Liver (tissue), 8 donors: ENCODE measurements at regions not wholly inside any gene's neighbourhood (a gene's known extent, or its start where the extent isn't known, plus 50 kb on each side); places are given as distances from the start of the nearest gene placed in this dataset.
"Not testable (repeated sequence)": the region's sequence is repeated elsewhere in the genome, so short reads cannot be mapped to it uniquely, and the experiment has no call there.

Experiments
- DNase-seq: peaks from one replicate; pipeline ENCODE4 v3.0.0-alpha.2; 2017; ENCODE audit warnings: low spot score
- H3K27ac ChIP-seq, 2 donors: one replicate each; pipeline ENCODE4 v1.7.0; 2013; ENCODE audit warnings: inconsistent platforms in 2 of 2, low read length in 2 of 2, control low read depth in 1 of 2, low read depth in 1 of 2, mild to moderate bottlenecking in 1 of 2
- H3K27me3 ChIP-seq, 4 donors: one replicate each; pipeline versions ENCODE4 v1.6.1 to v1.7.0; 2013; ENCODE audit warnings: low read length in 3 of 4, inconsistent platforms in 1 of 4, mild to moderate bottlenecking in 1 of 4, moderate library complexity in 1 of 4; ENCODE audit not compliant: control insufficient read depth in 4 of 4, insufficient read depth in 4 of 4
- H3K36me3 ChIP-seq, 4 donors: one replicate each; pipeline versions ENCODE4 v1.6.1 to v1.7.0; 2013; ENCODE audit warnings: low read length in 3 of 4, mild to moderate bottlenecking in 3 of 4, low read depth in 1 of 4, moderate library complexity in 1 of 4; ENCODE audit not compliant: control insufficient read depth in 4 of 4, insufficient read depth in 3 of 4
- H3K4me1 ChIP-seq, 4 donors: one replicate each; pipeline versions ENCODE4 v1.6.1 to v1.7.0; 2013; ENCODE audit warnings: low read length in 3 of 4, mild to moderate bottlenecking in 3 of 4, moderate library complexity in 1 of 4; ENCODE audit not compliant: control insufficient read depth in 4 of 4, insufficient read depth in 4 of 4
- H3K4me3 ChIP-seq, 3 donors: one replicate each; pipeline versions ENCODE4 v1.6.1 to v1.7.0; 2013; ENCODE audit warnings: low read length in 3 of 3, control low read depth in 1 of 3, low read depth in 1 of 3, mild to moderate bottlenecking in 1 of 3
- H3K9ac ChIP-seq, 2 donors: one replicate each; pipeline ENCODE4 v1.7.0; 2013; ENCODE audit warnings: low read length in 2 of 2, mild to moderate bottlenecking in 2 of 2, moderate library complexity in 2 of 2, control low read depth in 1 of 2, low read depth in 1 of 2
- H3K9me3 ChIP-seq, 4 donors: one replicate each; pipeline versions ENCODE4 v1.6.1 to v1.7.0; 2013; ENCODE audit warnings: low read length in 3 of 4; ENCODE audit not compliant: control insufficient read depth in 4 of 4
- CTCF ChIP-seq: fragments of 150-350 bp; IDR thresholded peaks from 2 replicates; pipeline ENCODE4 v1.5.1; 2017; ENCODE audit warnings: improper control_type of control experiment, low read depth, low read length; ENCODE audit not compliant: missing input control
- EGR1 ChIP-seq, 2 donors: IDR thresholded peaks; 2 replicates each; pipeline ENCODE4 v1.6.1; 2016 to 2018; ENCODE audit warnings: antibody characterized with exemption in 2 of 2, low read depth in 2 of 2
- FOXA1 ChIP-seq: IDR thresholded peaks from 2 replicates; pipeline ENCODE4 v1.6.1; 2016; ENCODE audit warnings: antibody characterized with exemption
- FOXA2 ChIP-seq: IDR thresholded peaks from 2 replicates; pipeline ENCODE4 v1.6.1; 2016; ENCODE audit warnings: antibody characterized with exemption
- GABPA ChIP-seq, 2 donors: IDR thresholded peaks in 1 of 2; conservative IDR thresholded peaks in 1 of 2; 2 replicates each; pipeline ENCODE4 v1.6.1; 2016; ENCODE audit warnings: antibody characterized with exemption in 2 of 2, mild to moderate bottlenecking in 1 of 2, moderate library complexity in 1 of 2
- HNF4A ChIP-seq, 2 donors: conservative IDR thresholded peaks; 2 replicates each; pipeline ENCODE4 v1.6.1; 2016; ENCODE audit warnings: antibody characterized with exemption in 2 of 2, mild to moderate bottlenecking in 2 of 2
- HNF4G ChIP-seq: IDR thresholded peaks from 2 replicates; pipeline ENCODE4 v1.6.1; 2016; ENCODE audit warnings: antibody characterized with exemption
- NR2F2 ChIP-seq: IDR thresholded peaks from 2 replicates; pipeline ENCODE4 v1.6.1; 2016; ENCODE audit warnings: antibody characterized with exemption
- RAD21 ChIP-seq, 2 donors: IDR thresholded peaks; 2 replicates each; pipeline ENCODE4 v1.6.1; 2016; ENCODE audit warnings: antibody characterized with exemption in 2 of 2, mild to moderate bottlenecking in 2 of 2
- REST ChIP-seq: IDR thresholded peaks from 2 replicates; pipeline ENCODE4 v1.6.1; 2016; ENCODE audit warnings: antibody characterized with exemption, mild to moderate bottlenecking
- RXRA ChIP-seq, 2 donors: IDR thresholded peaks; 2 replicates each; pipeline ENCODE4 v1.6.1; 2017 to 2018; ENCODE audit warnings: antibody characterized with exemption in 2 of 2, mild to moderate bottlenecking in 1 of 2
- SP1 ChIP-seq: IDR thresholded peaks from 2 replicates; pipeline ENCODE4 v1.6.1; 2018; ENCODE audit warnings: antibody characterized with exemption, mild to moderate bottlenecking
- TAF1 ChIP-seq: conservative IDR thresholded peaks from 2 replicates; pipeline ENCODE4 v1.6.1; 2016; ENCODE audit warnings: antibody characterized with exemption, mild to moderate bottlenecking
- YY1 ChIP-seq: IDR thresholded peaks from 2 replicates; pipeline ENCODE4 v1.6.1; 2016; ENCODE audit warnings: antibody characterized with exemption, mild to moderate bottlenecking
- WGBS: extraction: QIAGEN DNeasy Blood & Tissue Kit; methylation state at CpG from one replicate; pipeline ENCODE4 v1.1.7; 2013; 5-methylcytosine and 5-hydroxymethylcytosine counted together
- TF ChIP-seq, protein P1 (sequence below): IDR thresholded peaks from 2 replicates; pipeline ENCODE4 v1.6.1; 2016; ENCODE audit warnings: antibody characterized with exemption
- donor health status: healthy.
- donor health status: healthy.
- donor health status: healthy.
- donor health status: healthy.
- donor health status: healthy.

- H3K27me3 ChIP-seq = no peaks in the 10 kb centered on the region
- no peak overlapping the region for H3K9ac ChIP-seq
- H3K27ac ChIP-seq = no peak overlapping the region
- no peak for TF ChIP-seq YY1
- no peak for TF ChIP-seq RAD21 (IDR thresholded peaks at IDR 0.05)
- no peak for TF ChIP-seq TAF1
- TF ChIP-seq, protein P1, sequence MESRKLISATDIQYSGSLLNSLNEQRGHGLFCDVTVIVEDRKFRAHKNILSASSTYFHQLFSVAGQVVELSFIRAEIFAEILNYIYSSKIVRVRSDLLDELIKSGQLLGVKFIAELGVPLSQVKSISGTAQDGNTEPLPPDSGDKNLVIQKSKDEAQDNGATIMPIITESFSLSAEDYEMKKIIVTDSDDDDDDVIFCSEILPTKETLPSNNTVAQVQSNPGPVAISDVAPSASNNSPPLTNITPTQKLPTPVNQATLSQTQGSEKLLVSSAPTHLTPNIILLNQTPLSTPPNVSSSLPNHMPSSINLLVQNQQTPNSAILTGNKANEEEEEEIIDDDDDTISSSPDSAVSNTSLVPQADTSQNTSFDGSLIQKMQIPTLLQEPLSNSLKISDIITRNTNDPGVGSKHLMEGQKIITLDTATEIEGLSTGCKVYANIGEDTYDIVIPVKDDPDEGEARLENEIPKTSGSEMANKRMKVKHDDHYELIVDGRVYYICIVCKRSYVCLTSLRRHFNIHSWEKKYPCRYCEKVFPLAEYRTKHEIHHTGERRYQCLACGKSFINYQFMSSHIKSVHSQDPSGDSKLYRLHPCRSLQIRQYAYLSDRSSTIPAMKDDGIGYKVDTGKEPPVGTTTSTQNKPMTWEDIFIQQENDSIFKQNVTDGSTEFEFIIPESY = no peak
- TF ChIP-seq HNF4A (conservative IDR thresholded peaks at IDR 0.05) = no peak
- TF ChIP-seq RXRA (IDR thresholded peaks at IDR 0.05) = no peak
- TF ChIP-seq CTCF = no peak
- TF ChIP-seq GABPA (IDR thresholded peaks at IDR 0.05 in 1 of 2, conservative IDR thresholded peaks at IDR 0.05 in 1 of 2) = no peak
- no peak for TF ChIP-seq NR2F2
- no peak for TF ChIP-seq EGR1 (IDR thresholded peaks at IDR 0.05; ENCODE audit: low read depth in 2 of 2)
- no peak for TF ChIP-seq SP1
- TF ChIP-seq HNF4G = no peak
- TF ChIP-seq FOXA1 = no peak
- no peaks in the 10 kb centered on the region for H3K9me3 ChIP-seq
- H3K36me3 ChIP-seq = no peaks in the 10 kb centered on the region
- DNase-seq = no peak
- H3K4me1 ChIP-seq = no peaks in the 10 kb centered on the region
- no peak overlapping the region for H3K4me3 ChIP-seq
Observed at GRCh38 chr5:24167806-24168205, 477.0 kb downstream of the CDH10 start.

DNA sequence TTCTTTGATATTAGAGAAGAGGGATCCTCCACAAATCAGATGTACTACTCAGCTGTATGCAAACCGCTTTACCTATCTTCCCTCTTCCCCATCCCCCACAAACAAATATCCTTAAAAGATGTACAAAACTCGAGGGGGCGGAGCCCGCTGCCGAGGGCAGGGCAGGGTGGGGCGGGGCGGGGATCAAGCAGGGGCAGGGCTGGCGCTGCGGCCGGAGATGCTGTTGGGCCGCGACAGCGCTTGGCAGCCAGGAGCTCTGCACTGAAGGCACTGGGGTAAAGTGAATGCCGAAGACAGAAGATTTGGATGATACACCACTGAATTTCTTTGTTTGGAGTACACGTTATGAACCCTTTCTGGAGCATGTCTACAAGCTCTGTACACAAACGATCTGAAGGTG, 474.8 kb downstream of the CDH10 start:
- no peak overlapping the region for H3K4me3 ChIP-seq
- H3K9ac ChIP-seq = no peak overlapping the region
- H3K27me3 ChIP-seq = no peaks in the 10 kb centered on the region
- no peak for DNase-seq
- H3K4me1 ChIP-seq = no peaks in the 10 kb centered on the region
- H3K27ac ChIP-seq = no peak overlapping the region
- 86% methylated on average over 16 of the region's 16 CpGs for WGBS
- H3K9me3 ChIP-seq = no peaks in the 10 kb centered on the region
- no peak for TF ChIP-seq FOXA2
- no peak for TF ChIP-seq REST
- TF ChIP-seq GABPA (IDR thresholded peaks at IDR 0.05 in 1 of 2, conservative IDR thresholded peaks at IDR 0.05 in 1 of 2) = no peak
- no peak for TF ChIP-seq CTCF
- no peak for TF ChIP-seq SP1
- no peak for TF ChIP-seq RAD21 (IDR thresholded peaks at IDR 0.05)
- TF ChIP-seq NR2F2 = no peak
- H3K36me3 ChIP-seq = no peaks in the 10 kb centered on the region

DNA sequence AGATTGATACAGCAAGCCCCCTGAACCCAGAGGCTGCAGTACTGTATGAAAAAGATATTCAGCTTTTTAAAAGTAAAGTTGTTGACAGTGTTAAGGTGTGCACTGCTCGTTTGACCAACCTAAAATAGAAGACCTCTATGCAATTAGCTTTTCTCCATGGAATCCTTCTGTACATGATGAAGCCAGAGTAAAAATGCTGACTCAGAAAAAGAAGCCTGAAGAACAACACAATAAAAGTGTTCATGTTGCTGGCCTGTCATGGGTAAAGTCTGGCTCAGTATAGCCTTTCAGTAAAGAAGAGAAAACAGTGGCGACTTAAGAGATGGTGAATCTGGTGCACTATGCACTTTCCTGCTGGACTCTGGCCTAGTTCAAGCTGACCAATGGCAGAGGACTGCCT, 473.8 kb downstream of the CDH10 start:
- not testable (repeated sequence) for H3K27ac ChIP-seq, H3K36me3 ChIP-seq, DNase-seq, H3K9ac ChIP-seq, H3K9me3 ChIP-seq, H3K4me1 ChIP-seq, H3K27me3 ChIP-seq, H3K4me3 ChIP-seq
- 75% methylated on average over 2 of the region's 2 CpGs for WGBS
